ENCODE measurements at regions not wholly inside any gene's neighbourhood (a gene's known extent, or its start where the extent isn't known, plus 50 kb on each side); places are given as distances from the start of the nearest gene placed in this dataset.
"Not testable (repeated sequence)": the region's sequence is repeated elsewhere in the genome, so short reads cannot be mapped to it uniquely, and the experiment has no call there.

DNA sequence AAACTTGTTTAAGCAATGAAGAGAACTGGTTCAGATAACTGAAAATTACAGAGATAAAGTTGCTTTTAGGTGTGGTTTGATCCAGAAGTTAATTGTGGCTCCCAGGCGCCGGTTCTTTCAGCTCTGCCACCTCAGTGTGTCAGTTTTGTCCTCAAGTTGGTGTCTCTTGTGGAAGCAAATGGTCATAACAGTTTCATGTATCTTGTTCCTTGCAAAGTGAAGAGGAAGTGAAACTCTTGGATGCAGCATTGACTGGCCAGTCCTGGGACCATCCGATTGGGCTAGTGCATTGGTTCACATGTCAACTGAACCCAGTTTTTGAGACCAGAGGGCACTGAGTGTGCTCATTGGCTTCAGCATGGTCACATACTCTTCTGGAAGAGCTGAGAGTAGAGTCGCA is 181.4 kb upstream of the GRM7 start:
- no peak overlapping the region for H3K27ac ChIP-seq
- no peak for DNase-seq (ENCODE audit: low read depth, low spot score)

DNA sequence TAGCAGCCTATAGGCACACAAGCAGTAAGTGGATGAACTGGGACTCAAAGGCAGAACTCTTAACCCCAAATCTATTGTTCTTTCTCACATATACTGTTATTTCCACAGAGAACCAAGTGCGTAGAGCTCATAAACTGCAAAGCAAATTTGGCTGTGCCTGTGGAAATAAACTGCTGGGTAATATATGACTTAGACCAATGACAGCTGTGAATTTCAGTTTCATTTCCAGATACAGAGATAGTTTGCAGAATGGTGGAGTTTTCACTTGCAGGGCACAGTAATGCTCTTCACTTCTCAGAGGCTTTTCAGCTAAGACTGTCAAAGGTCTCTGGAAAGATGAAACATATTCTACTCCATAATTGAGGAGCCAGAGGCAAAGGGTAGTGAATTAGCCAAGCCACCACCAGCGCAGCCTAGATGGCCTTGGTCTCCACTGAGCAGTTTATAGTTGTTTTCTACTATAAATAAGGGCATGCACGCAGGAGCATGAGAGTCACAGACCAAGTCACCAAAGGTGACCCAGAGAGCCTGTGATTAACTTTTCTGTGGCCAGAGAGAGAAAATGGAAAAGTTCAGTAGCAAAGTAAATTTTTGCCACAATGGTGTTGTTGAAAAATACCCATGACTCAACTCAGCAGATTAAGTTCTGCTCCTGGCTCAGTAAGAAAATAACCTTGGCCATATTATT is 180.7 kb upstream of the GRM7 start:
- DNase-seq (ENCODE audit: low read depth, low spot score), result no peak
- no peak overlapping the region for H3K27ac ChIP-seq

DNA sequence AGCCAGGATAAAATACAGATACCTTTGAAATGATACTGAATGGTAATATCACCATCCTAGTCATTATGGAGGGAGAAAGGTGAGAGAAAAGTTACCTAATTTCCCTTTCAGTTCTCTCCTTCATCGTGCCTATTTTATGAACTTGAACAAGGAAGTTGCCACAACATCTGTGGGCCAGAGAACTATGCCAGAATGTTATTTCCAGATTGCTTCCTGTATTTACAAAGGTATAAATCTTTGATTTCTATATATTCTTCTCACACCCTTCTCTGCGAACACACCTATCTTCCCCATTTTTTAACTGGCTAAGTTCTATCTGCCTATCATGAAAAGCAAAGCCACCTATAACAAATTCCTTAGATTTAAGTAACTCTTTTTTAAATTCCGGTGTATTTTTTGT is 163.6 kb upstream of the GRM7 start:
- no peak overlapping the region for H3K27ac ChIP-seq
- DNase-seq (ENCODE audit: low read depth, low spot score), result no peak

DNA sequence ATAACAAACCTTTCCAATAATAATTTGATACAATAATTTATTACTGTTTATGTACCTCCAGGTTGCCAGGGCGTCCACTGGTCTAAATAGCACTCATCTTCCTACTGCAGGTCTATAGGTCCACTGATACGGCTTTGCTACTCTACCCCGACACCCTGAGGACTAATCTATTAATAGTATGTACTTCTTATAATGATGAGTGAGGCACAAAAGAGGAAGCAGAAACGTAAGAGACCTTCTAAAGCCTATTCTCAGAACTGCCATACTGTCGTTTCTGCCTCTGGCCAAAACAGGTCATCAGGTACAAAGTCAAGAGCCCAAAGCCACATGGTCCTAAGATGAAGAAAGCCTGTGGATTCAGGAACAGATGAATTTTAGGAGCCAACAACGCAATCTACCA is 163.2 kb upstream of the GRM7 start:
- no peak overlapping the region for H3K27ac ChIP-seq
- no peak for DNase-seq (ENCODE audit: low read depth, low spot score)

DNA sequence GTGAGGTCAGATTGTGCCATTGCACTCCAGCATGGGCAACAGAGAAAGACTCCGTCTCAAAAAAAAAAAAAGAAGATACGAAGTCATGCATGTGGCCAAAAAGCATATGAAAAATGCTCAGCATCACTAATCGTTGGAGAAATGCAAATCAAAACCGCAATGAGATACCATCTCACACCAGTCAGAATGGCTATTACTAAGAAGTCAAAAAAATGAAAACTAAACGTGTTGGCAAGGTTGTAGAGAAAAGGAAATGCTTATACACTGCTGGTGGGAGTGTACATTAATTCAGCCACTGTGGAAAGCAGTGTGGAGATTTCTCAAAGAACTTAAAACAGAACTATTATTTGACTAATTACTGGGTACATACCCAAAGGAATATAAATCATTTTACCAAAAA is 156.1 kb upstream of the GRM7 start:
- not testable (repeated sequence) for DNase-seq (ENCODE audit: low read depth, low spot score); H3K27ac ChIP-seq

DNA sequence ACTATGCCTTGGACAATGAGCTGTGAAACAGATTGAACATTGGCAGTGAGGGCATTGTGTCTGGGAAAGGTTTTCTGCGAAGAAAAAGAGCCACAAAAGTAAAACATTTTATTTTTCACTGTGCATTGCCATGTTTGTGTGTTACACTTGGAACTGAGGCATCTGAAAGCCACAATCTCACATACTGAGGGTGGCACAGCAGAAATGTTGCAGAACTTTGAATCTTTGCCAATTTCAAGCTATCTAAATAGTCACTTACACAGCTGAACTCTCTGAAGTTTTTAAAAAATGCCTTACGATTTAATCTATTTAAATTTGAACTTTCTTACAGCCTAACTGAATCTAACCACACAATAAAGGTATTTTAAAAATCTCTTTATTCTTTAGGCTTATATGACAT is 154.1 kb upstream of the GRM7 start:
- no peak overlapping the region for H3K27ac ChIP-seq

DNA sequence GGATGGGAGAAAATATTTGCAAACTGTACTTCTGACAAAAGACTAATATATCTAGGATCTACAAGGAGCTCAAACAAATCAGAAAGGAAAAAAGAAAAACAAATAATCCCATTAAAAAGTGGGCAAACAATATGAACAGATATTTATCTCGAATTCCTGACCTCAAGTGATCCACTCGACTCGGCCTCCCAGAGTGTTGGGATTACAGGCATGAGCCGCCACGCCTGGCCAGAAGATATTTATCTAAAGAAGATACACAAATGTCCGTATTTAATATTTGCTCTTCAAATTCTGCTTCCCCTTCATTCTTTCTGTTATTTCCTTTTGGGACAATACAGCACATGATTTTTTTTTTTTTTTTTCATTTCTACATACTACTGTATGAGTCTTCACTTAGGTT is 151.7 kb upstream of the GRM7 start:
- no peak overlapping the region for H3K27ac ChIP-seq

More for the DNA sequence above, 154.1 kb upstream of the GRM7 start:
- DNase-seq (ENCODE audit: low read depth, low spot score), result no peak

GRCh38 chr3:6714962-6715361 is 146.0 kb upstream of the GRM7 start:
- DNase-seq (ENCODE audit: low read depth, low spot score), result no peak
- no peak overlapping the region for H3K27ac ChIP-seq

More for the DNA sequence above, 151.7 kb upstream of the GRM7 start:
- no peak for DNase-seq (ENCODE audit: low read depth, low spot score)

DNA sequence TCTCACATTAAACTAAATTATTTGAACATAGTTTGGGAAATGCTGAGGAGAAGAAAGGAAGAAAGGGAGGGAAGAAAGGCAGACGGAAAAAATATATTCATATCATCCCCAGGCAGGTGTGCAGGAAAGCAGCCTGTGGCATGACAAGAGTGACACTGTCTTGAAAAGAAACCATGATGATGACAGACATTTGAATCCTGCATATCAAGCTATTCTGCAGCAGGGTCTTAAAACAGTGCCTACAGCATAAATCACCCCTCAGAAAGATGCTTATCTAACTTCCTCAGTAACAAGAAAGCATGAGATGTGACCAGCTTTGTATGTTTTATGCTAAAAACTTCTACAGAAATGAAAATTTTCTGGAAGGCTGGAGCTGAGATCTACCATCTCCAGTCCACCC is 144.5 kb upstream of the GRM7 start:
- no peak for DNase-seq (ENCODE audit: low read depth, low spot score)
- H3K27ac ChIP-seq, result no peak overlapping the region

DNA sequence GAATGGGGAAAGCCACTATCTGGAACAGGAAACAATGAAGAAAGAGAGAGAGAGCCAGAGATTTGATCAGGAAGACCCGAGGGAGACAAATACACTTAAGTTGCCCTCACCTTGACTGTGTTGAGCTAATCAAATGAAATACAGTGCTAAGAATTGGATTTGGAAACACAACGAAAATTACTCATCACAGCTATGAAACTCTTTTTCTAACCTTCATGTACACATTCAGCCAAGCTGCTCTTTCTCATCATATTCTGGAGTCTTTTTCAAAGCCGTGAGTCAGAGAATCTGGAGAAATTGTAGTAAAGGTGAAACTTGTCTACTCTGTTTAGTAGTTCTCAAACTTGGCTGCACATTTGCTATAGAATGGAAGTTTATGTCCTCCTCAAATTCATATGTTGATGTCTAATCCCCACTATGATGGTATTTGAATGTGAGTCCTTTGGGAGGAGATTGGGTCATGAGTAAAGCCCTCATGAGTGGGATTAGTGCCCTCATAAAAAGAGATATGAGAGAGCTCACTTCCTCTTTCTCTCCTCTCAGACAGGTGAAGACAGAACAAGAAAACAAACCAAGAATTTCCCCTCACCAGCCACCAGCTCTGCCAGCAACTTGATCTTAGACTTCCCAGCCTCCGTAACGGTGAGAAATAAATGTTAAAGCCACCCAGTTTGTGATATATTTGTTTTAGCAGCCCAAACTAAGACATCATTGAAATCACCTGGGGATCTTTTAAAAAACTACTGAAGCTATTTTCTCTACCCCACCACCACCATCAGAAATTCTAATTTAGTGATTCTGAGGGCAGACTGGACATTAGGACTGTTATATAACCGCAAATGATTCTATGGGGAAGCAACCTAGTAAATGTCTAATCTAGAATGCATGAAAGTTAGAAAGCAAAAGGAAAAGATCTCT is 143.6 kb upstream of the GRM7 start:
- no peak for DNase-seq (ENCODE audit: low read depth, low spot score)
- no peak overlapping the region for H3K27ac ChIP-seq

GRCh38 chr3:6719999-6720398 is 140.9 kb upstream of the GRM7 start:
- no peak for DNase-seq (ENCODE audit: low read depth, low spot score)
- H3K27ac ChIP-seq, result no peak overlapping the region

GRCh38 chr3:6721491-6721890 is 139.4 kb upstream of the GRM7 start:
- H3K27ac ChIP-seq, result no peak overlapping the region
- no peak for DNase-seq (ENCODE audit: low read depth, low spot score)

- H3K27ac ChIP-seq, result no peak overlapping the region
- DNase-seq (ENCODE audit: low read depth, low spot score), result no peak
These were observed 137.7 kb upstream of the GRM7 start for GRCh38 chr3:6723205-6723604.

- no peak overlapping the region for H3K27ac ChIP-seq
- no peak for DNase-seq (ENCODE audit: low read depth, low spot score)
These were observed 134.1 kb upstream of the GRM7 start for GRCh38 chr3:6726811-6727210.

- no peak for DNase-seq (ENCODE audit: low read depth, low spot score)
- no peak overlapping the region for H3K27ac ChIP-seq
These were observed 128.1 kb upstream of the GRM7 start for GRCh38 chr3:6732807-6733206.

DNA sequence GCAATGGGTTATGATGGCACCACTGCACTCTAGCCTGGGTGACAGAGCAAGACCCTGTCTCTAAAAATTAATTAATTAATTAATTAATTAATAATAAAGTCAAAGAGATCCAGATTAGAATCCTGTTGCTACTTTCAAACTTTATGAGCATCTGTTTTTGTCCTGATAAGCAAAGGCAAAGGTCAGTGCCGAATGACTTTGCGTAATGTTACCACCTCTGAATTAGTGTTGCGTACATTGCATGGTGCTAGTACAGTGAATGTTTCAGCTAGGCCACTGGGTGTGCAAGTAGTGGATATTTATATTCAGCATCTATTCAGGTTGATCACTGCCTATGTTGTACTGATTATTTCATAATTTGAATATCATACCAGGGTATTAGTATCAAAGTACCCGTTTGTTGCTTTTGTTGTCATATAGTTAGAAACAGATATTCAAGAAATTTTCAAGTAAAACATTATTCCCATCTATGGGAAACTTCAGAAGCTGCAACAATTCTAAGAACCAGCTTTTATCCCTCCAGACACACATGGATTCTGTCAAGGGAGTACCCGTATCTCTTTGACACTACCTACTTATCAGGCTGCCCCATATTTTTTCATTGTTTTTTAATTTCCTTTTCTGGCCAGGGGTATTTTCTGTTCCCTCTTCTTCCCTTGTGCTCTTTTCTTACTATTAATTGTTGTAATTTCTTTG is 127.1 kb upstream of the GRM7 start:
- no peak overlapping the region for H3K27ac ChIP-seq
- DNase-seq (ENCODE audit: low read depth, low spot score), result no peak

DNA sequence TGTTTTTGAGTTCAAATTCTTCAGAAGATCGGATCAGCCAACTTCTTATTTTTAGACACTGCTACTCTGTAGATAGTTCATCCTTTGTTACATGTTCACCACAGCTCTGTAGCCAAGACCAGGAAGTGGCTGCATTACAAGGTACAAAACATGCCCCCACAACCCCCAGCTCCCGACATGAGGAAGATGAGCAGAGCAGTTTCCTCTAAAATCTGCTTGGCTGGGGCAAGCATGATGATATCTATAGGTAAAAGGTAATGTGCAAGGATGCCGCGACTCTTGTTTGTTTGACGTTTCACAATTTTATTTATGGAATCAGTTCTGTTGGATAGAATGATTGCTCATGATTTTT is 126.5 kb upstream of the GRM7 start:
- no peak overlapping the region for H3K27ac ChIP-seq
- no peak for DNase-seq (ENCODE audit: low read depth, low spot score)

DNA sequence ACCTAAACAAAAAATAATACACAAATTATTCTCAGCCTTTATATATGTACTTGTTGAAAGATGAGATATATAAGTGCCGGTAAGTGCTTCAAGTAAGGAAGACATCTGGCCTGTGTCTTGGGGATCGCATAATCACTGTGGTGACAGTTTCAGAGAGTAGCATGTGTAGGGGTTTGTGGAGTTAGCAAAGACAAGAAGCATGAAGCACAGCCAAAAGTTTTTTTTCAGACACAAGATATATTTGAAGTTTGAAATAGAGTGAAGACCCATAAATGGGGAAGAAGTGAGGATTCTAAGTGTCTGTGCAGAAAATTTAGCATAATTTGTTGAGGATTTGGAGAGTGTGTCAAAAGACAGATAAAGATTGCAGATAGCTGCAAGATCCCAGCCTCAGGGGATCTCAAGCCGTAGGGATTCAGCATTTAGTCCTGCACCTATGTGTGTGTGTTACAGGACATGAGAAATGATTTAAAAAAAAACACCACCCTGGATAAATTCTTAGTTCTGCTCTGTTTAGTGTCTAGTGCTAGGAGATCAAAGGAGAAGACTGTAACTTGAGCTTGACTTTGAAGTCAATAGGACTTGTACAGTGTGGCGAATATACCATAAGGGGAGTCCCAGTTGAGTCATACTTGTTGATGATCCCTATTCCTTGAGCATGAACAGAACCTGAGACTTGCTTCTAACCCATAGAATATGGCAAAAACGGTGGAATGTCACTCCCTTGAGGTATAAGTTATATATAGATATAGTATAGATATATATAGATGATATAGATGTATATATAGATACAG is 123.9 kb upstream of the GRM7 start:
- no peak for DNase-seq (ENCODE audit: low read depth, low spot score)
- H3K27ac ChIP-seq, result no peak overlapping the region

GRCh38 chr3:6737630-6738029 is 123.3 kb upstream of the GRM7 start:
- no peak overlapping the region for H3K27ac ChIP-seq
- no peak for DNase-seq (ENCODE audit: low read depth, low spot score)

DNA sequence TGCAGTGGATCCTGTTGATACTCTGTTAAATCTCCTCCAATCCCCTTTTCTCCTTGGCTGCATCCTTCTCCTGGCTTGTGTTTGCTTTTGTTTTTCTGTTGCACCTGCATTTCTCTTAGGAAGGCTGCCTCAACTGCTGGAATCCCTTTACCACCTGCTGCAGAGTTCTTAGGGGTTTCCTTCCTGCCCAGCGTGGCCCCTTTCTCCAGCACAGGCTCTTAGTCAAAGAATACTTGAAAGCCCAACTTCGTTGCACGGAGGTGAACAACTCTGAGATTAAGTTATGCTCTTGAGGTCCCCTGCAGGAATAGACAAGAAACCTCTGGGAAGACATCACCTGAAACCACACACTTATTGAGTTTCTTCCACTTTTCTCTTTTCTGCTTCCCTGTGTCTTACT is 121.6 kb upstream of the GRM7 start:
- H3K27ac ChIP-seq, result no peak overlapping the region
- DNase-seq (ENCODE audit: low read depth, low spot score), result no peak
